GM23338 (cell line): ENCODE measurements at regions not wholly inside any gene's neighbourhood (a gene's known extent, or its start where the extent isn't known, plus 50 kb on each side); places are given as distances from the start of the nearest gene placed in this dataset.

Experiments used
- ATAC-seq: fragments of 200-7000 bp; cut with Tn5 transposase; 3 replicates; pipeline ENCODE4 v1.9.1; 2020
- DNase-seq: peaks from one replicate; pipeline ENCODE4 v3.0.0-alpha.2; 2015; ENCODE audit warnings: low spot score
- H2AFZ ChIP-seq: fragments of 200-600 bp; sonication (generic); 2 replicates; pipeline ENCODE4 v1.8.0; 2016; ENCODE audit warnings: antibody characterized with exemption, mild to moderate bottlenecking, moderate library complexity
- H3F3A ChIP-seq: fragments of 200-600 bp; sonication (generic); replicated peaks from 2 replicates; pipeline ENCODE4 v1.8.0; 2017; ENCODE audit warnings: antibody characterized with exemption, mixed run types, low read depth
- H3K27ac ChIP-seq: fragments of 200-600 bp; sonication (generic); 2 replicates; pipeline ENCODE4 v1.6.1; 2016; ENCODE audit warnings: low read depth
- H3K27me3 ChIP-seq: fragments of 200-600 bp; sonication (generic); 2 replicates; pipeline ENCODE4 v1.8.0; 2016; ENCODE audit warnings: mild to moderate bottlenecking, mixed run types, moderate library complexity; ENCODE audit not compliant: insufficient read depth
- H3K36me3 ChIP-seq: fragments of 200-600 bp; sonication (generic); 2 replicates; pipeline ENCODE4 v1.8.0; 2016; ENCODE audit warnings: mild to moderate bottlenecking; ENCODE audit not compliant: insufficient read depth
- H3K4me1 ChIP-seq: fragments of 200-600 bp; sonication (generic); 2 replicates; pipeline ENCODE4 v1.8.0; 2016; ENCODE audit warnings: mild to moderate bottlenecking, moderate library complexity; ENCODE audit not compliant: insufficient read depth
- H3K4me2 ChIP-seq: fragments of 200-600 bp; sonication (generic); 2 replicates; pipeline ENCODE4 v1.7.1; 2017; ENCODE audit warnings: mixed run types
- H3K4me3 ChIP-seq: fragments of 200-600 bp; sonication (generic); 2 replicates; pipeline ENCODE4 v1.6.1; 2016; ENCODE audit warnings: mixed run types
- H3K79me2 ChIP-seq: fragments of 200-600 bp; sonication (generic); replicated peaks from 2 replicates; pipeline ENCODE4 v1.8.0; 2017; ENCODE audit warnings: mild to moderate bottlenecking; ENCODE audit not compliant: insufficient read depth
- H3K9me2 ChIP-seq: fragments of 200-600 bp; sonication (generic); 2 replicates; pipeline ENCODE4 v1.8.0; 2017; ENCODE audit not compliant: insufficient read depth
- H4K20me1 ChIP-seq: fragments of 200-600 bp; sonication (generic); replicated peaks from 2 replicates; pipeline ENCODE4 v1.8.0; 2017; ENCODE audit warnings: mild to moderate bottlenecking; ENCODE audit not compliant: insufficient read depth
- H3K27ac Mint-ChIP-seq: 2 replicates; pipeline ENCODE4 v1.8.0; 2020; ENCODE audit warnings: inconsistent platforms, mild to moderate bottlenecking, moderate library complexity, mixed read lengths
- H3K27me3 Mint-ChIP-seq: 3 replicates; pipeline ENCODE4 v1.8.0; 2022; ENCODE audit warnings: low read depth, mild to moderate bottlenecking, moderate library complexity, mixed read lengths, inconsistent platforms; ENCODE audit not compliant: insufficient read depth, poor library complexity
- H3K36me3 Mint-ChIP-seq: 3 replicates; pipeline ENCODE4 v1.8.0; 2021; ENCODE audit warnings: low read depth, mild to moderate bottlenecking, inconsistent platforms, moderate library complexity, mixed read lengths
- H3K4me1 Mint-ChIP-seq: 3 replicates; pipeline ENCODE4 v1.8.0; 2020; ENCODE audit warnings: mild to moderate bottlenecking, inconsistent platforms, mixed read lengths
- H3K4me3 Mint-ChIP-seq: 3 replicates; pipeline ENCODE4 v1.8.0; 2021; ENCODE audit warnings: moderate library complexity, mild to moderate bottlenecking, inconsistent platforms, mixed read lengths
- H3K9me3 Mint-ChIP-seq: 3 replicates; pipeline ENCODE4 v1.8.0; 2020; ENCODE audit warnings: moderate library complexity, mild to moderate bottlenecking, inconsistent platforms, mixed read lengths
- CREB1 ChIP-seq: fragments of 250-450 bp; sonication (Bioruptor Pico); IDR thresholded peaks from 2 replicates; pipeline ENCODE4 v1.5.0; 2020; ENCODE audit warnings: low read depth, mild to moderate bottlenecking, moderate library complexity
- CTCF ChIP-seq, 2 experiments: fragments of 200-600 bp in 1 of 2; sonication (generic) in 1 of 2; conservative IDR thresholded peaks; 2 replicates each; pipeline versions ENCODE4 v1.5.1 to v1.6.1; 2016 to 2017; ENCODE audit warnings: antibody characterized with exemption in 2 of 2, low read depth in 2 of 2, mild to moderate bottlenecking in 2 of 2, moderate library complexity in 1 of 2
- EZH2 ChIP-seq: fragments of 200-600 bp; sonication (generic); IDR thresholded peaks from one replicate; pipeline ENCODE4 v1.8.0; 2017; ENCODE audit warnings: antibody characterized with exemption, mild to moderate bottlenecking, low read depth; ENCODE audit not compliant: unreplicated experiment
- EZH2phosphoT487 ChIP-seq: fragments of 200-600 bp; sonication (generic); IDR thresholded peaks from one replicate; pipeline ENCODE4 v1.8.1; 2018; ENCODE audit warnings: antibody characterized with exemption; ENCODE audit not compliant: unreplicated experiment
- JUNB ChIP-seq: IDR thresholded peaks from one replicate; pipeline ENCODE4 v1.6.1; 2016; ENCODE audit warnings: antibody characterized with exemption; ENCODE audit not compliant: unreplicated experiment
- NANOG ChIP-seq: IDR thresholded peaks from 2 replicates; pipeline ENCODE4 v1.6.1; 2016; ENCODE audit warnings: antibody characterized with exemption, borderline replicate concordance
- POLR2AphosphoS5 ChIP-seq: IDR thresholded peaks from 2 replicates; pipeline ENCODE4 v1.6.1; 2016; ENCODE audit warnings: antibody characterized with exemption, low read depth
- ZNF114 ChIP-seq: fragments of 250-450 bp; sonication (Bioruptor Pico); IDR thresholded peaks from 2 replicates; pipeline ENCODE4 v1.5.0; 2020; ENCODE audit warnings: mild to moderate bottlenecking, moderate library complexity
- ZNF331 ChIP-seq: fragments of 250-450 bp; sonication (Bioruptor Pico); IDR thresholded peaks from 2 replicates; pipeline ENCODE4 v1.5.0; 2020; ENCODE audit warnings: low read depth, mild to moderate bottlenecking, moderate library complexity
- TF ChIP-seq, protein P1 (sequence below): fragments of 250-450 bp; sonication (Bioruptor Pico); IDR thresholded peaks from 2 replicates; pipeline ENCODE4 v1.5.0; 2020; ENCODE audit warnings: mild to moderate bottlenecking, moderate library complexity
- TF ChIP-seq, protein P2 (sequence below): IDR thresholded peaks from 2 replicates; pipeline ENCODE4 v1.6.1; 2016; ENCODE audit warnings: antibody characterized with exemption

GRCh38 chr6:167580619-167580911, 246.1 kb upstream of the AFDN start:
- H3K4me1 ChIP-seq: no peaks in the 10 kb centered on the region
- Mint-ChIP-seq H3K27me3 (peaks cover 14% of the 10 kb centered on the region), H3K27ac (no peak overlapping the region), H3K36me3 (no peaks in the 10 kb centered on the region), H3K9me3 (peaks cover 3% of the 10 kb centered on the region; the same call in 2 of the 3 replicates), H3K4me1 (peaks cover 7% of the 10 kb centered on the region; the same call in 2 of the 3 replicates), H3K4me3 (no peak overlapping the region)
- H3K36me3 ChIP-seq: no peaks in the 10 kb centered on the region
- no peak overlapping the region for H3K4me2 ChIP-seq
- H3K79me2 ChIP-seq: no peaks in the 10 kb centered on the region
- no peaks in the 10 kb centered on the region for H3F3A ChIP-seq
- no peaks in the 10 kb centered on the region for H4K20me1 ChIP-seq
- no peak overlapping the region for H3K4me3 ChIP-seq
- no peaks in the 10 kb centered on the region for H3K27me3 ChIP-seq
- no peak overlapping the region for H2AFZ ChIP-seq
- TF ChIP-seq, protein P1, sequence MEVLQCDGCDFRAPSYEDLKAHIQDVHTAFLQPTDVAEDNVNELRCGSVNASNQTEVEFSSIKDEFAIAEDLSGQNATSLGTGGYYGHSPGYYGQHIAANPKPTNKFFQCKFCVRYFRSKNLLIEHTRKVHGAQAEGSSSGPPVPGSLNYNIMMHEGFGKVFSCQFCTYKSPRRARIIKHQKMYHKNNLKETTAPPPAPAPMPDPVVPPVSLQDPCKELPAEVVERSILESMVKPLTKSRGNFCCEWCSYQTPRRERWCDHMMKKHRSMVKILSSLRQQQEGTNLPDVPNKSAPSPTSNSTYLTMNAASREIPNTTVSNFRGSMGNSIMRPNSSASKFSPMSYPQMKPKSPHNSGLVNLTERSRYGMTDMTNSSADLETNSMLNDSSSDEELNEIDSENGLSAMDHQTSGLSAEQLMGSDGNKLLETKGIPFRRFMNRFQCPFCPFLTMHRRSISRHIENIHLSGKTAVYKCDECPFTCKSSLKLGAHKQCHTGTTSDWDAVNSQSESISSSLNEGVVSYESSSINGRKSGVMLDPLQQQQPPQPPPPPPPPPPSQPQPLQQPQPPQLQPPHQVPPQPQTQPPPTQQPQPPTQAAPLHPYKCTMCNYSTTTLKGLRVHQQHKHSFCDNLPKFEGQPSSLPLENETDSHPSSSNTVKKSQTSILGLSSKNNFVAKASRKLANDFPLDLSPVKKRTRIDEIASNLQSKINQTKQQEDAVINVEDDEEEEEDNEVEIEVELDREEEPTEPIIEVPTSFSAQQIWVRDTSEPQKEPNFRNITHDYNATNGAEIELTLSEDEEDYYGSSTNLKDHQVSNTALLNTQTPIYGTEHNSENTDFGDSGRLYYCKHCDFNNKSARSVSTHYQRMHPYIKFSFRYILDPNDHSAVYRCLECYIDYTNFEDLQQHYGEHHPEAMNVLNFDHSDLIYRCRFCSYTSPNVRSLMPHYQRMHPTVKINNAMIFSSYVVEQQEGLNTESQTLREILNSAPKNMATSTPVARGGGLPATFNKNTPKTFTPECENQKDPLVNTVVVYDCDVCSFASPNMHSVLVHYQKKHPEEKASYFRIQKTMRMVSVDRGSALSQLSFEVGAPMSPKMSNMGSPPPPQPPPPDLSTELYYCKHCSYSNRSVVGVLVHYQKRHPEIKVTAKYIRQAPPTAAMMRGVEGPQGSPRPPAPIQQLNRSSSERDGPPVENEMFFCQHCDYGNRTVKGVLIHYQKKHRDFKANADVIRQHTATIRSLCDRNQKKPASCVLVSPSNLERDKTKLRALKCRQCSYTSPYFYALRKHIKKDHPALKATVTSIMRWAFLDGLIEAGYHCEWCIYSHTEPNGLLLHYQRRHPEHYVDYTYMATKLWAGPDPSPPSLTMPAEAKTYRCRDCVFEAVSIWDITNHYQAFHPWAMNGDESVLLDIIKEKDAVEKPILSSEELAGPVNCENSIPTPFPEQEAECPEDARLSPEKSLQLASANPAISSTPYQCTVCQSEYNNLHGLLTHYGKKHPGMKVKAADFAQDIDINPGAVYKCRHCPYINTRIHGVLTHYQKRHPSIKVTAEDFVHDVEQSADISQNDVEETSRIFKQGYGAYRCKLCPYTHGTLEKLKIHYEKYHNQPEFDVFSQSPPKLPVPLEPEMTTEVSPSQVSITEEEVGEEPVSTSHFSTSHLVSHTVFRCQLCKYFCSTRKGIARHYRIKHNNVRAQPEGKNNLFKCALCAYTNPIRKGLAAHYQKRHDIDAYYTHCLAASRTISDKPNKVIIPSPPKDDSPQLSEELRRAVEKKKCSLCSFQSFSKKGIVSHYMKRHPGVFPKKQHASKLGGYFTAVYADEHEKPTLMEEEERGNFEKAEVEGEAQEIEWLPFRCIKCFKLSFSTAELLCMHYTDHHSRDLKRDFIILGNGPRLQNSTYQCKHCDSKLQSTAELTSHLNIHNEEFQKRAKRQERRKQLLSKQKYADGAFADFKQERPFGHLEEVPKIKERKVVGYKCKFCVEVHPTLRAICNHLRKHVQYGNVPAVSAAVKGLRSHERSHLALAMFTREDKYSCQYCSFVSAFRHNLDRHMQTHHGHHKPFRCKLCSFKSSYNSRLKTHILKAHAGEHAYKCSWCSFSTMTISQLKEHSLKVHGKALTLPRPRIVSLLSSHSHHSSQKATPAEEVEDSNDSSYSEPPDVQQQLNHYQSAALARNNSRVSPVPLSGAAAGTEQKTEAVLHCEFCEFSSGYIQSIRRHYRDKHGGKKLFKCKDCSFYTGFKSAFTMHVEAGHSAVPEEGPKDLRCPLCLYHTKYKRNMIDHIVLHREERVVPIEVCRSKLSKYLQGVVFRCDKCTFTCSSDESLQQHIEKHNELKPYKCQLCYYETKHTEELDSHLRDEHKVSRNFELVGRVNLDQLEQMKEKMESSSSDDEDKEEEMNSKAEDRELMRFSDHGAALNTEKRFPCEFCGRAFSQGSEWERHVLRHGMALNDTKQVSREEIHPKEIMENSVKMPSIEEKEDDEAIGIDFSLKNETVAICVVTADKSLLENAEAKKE (CRISPR knock-in tag): no peak
- TF ChIP-seq ZNF114 (no peak), NANOG (no peak), EZH2phosphoT487 (no peak), JUNB (no peak), EZH2 (no peak), ZNF331 (no peak), POLR2AphosphoS5 (no peak), CTCF (conservative IDR thresholded peaks at IDR 0.05; ENCODE audit: low read depth in 2 of 2) (no peak), CREB1 (CRISPR knock-in tag) (no peak)
- TF ChIP-seq, protein P2, sequence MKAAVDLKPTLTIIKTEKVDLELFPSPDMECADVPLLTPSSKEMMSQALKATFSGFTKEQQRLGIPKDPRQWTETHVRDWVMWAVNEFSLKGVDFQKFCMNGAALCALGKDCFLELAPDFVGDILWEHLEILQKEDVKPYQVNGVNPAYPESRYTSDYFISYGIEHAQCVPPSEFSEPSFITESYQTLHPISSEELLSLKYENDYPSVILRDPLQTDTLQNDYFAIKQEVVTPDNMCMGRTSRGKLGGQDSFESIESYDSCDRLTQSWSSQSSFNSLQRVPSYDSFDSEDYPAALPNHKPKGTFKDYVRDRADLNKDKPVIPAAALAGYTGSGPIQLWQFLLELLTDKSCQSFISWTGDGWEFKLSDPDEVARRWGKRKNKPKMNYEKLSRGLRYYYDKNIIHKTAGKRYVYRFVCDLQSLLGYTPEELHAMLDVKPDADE: no peak
- no peak overlapping the region for H3K27ac ChIP-seq
- ATAC-seq: no peak
- no peak for DNase-seq
- H3K9me2 ChIP-seq: no peaks in the 10 kb centered on the region
